Activated CD4-positive, alpha-beta T cell treated with anti-CD3 and anti-CD28 coated beads for 36 hours (primary cell): ENCODE measurements at regions not wholly inside any gene's neighbourhood (a gene's known extent, or its start where the extent isn't known, plus 50 kb on each side); places are given as distances from the start of the nearest gene placed in this dataset.
"Not testable (repeated sequence)": the region's sequence is repeated elsewhere in the genome, so short reads cannot be mapped to it uniquely, and the experiment has no call there.

Experiments used
- ATAC-seq: fragments of 200-7000 bp; cut with Tn5 transposase; one replicate; pipeline ENCODE4 v1.10.0; 2021; ENCODE audit warnings: mild to moderate bottlenecking, moderate library complexity
- CTCF ChIA-PET: fragments of 350-600 bp; sonication (Branson Sonifier 250); formaldehyde crosslinking; loops from one replicate; lab custom pipeline; 2021; ENCODE audit warnings: antibody characterized with exemption; lab: Charles Lee
- POLR2A ChIA-PET: fragments of 350-600 bp; sonication (Branson Sonifier 250); formaldehyde crosslinking; loops from one replicate; lab custom pipeline; 2021; ENCODE audit warnings: antibody characterized with exemption, inconsistent platforms; lab: Charles Lee
- DNase-seq: peaks from one replicate; pipeline ENCODE4 v3.0.0-alpha.2; 2020
- H3K27ac Mint-ChIP-seq: one replicate; pipeline ENCODE4 v1.8.0; 2021; ENCODE audit warnings: mixed read lengths
- H3K27me3 Mint-ChIP-seq: one replicate; pipeline ENCODE4 v1.8.0; 2021; ENCODE audit warnings: mixed read lengths
- H3K36me3 Mint-ChIP-seq: one replicate; pipeline ENCODE4 v1.8.0; 2021; ENCODE audit warnings: low read depth, mixed read lengths
- H3K4me1 Mint-ChIP-seq: one replicate; pipeline ENCODE4 v1.8.0; 2021; ENCODE audit warnings: mixed read lengths
- H3K4me3 Mint-ChIP-seq: one replicate; pipeline ENCODE4 v1.8.0; 2021; ENCODE audit warnings: mild to moderate bottlenecking, moderate library complexity, mixed read lengths
- H3K9me3 Mint-ChIP-seq: one replicate; pipeline ENCODE4 v1.8.0; 2021; ENCODE audit warnings: low read depth, mixed read lengths
- intact Hi-C, 2 experiments: fragments of 100-400 bp; cut with DNase I in 1 of 2; cut with micrococcal nuclease in 1 of 2; formaldehyde crosslinking; loops; one replicate each; pipeline versions ENCODE4 v1.14.2 to v1.15.1; 2022 to 2024; cut with DNase I, micrococcal nuclease

DNA sequence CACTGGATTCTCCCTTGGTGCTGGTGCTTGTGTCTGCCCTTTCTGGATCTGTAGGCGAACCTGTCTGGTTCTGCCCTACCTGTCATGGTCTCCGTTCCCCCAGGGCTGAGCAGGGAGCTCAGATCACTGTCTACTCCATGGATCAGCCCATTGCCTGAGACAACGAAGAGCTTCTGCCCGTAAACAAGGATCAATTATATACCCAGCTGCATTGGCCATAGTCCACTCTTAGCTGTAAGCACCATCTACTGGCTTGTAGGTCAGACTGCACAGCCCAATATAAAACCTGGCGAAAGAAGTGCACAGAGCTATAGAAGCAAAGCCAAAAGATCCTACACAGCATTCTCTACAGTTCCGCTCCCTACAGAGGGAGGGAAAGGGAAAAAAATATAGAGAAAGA, 181.5 kb upstream of the RPS23 start:
- POLR2A ChIA-PET = no interaction called here
- Mint-ChIP-seq H3K9me3 (no peaks in the 10 kb centered on the region), H3K27me3 (peaks cover 3% of the 10 kb centered on the region), H3K4me1 (no peaks in the 10 kb centered on the region), H3K4me3 (no peak overlapping the region), H3K27ac (no peak overlapping the region), H3K36me3 (no peaks in the 10 kb centered on the region)
- no peak for ATAC-seq
- intact Hi-C loops = loop anchor here in 1 of 2 experiments (10.0 kb wide), 1 partner anchor 105 kb away; no protein-coding TSS in a partner anchor
- DNase-seq = no peak
- CTCF ChIA-PET = interaction anchor here (0.6 kb wide), 1 partner anchor 1190 kb away, joined by 3 read pairs; no protein-coding TSS in a partner anchor

DNA sequence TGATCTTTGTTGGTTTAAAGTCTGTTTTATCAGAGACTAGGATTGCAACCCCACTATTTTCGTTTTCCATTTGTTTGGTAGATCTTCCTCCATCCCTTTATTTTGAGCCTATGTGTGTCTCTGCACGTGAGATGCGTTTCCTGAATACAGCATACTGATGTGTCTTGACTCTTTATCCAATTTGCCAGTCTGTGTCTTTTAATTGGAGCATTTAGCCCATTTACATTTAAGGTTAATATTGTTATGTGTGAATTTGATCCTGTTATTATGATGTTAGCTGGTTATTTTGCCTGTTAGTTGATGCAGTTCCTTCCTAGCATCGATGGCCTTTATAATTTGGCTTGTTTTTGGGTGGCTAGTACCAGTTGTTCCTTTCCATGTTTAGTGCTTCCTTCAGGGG, 177.2 kb upstream of the RPS23 start:
- H3K27ac Mint-ChIP-seq, ATAC-seq, CTCF ChIA-PET, H3K4me1 Mint-ChIP-seq, DNase-seq, H3K9me3 Mint-ChIP-seq, POLR2A ChIA-PET, intact Hi-C loops, H3K36me3 Mint-ChIP-seq, H3K4me3 Mint-ChIP-seq, H3K27me3 Mint-ChIP-seq: not testable (repeated sequence)

DNA sequence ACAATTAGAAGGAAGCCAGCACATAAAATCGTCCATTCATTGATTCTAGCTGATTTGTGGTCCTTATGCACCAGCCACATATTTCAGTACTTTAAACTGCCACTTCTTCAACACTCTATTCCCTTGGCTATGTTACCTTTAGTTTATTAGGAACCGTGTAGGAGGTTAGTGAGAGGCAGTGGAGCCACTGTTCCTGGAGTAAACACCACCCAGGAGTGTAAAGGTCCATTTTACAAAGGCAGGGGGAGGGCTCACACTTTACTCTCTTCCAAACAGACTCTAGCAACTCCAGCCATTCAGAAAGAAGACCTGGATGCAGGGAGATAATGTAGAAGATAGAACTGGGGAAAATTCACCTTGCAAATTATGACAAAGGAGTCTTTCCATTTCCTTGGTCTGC, 170.2 kb upstream of the RPS23 start:
- no peak overlapping the region for H3K4me3 Mint-ChIP-seq
- intact Hi-C loops = no loop called here
- H3K4me1 Mint-ChIP-seq = no peaks in the 10 kb centered on the region
- no peak overlapping the region for H3K27ac Mint-ChIP-seq
- CTCF ChIA-PET = no interaction called here
- H3K36me3 Mint-ChIP-seq = no peaks in the 10 kb centered on the region
- ATAC-seq (no peak), DNase-seq (no peak)
- H3K9me3 Mint-ChIP-seq = no peaks in the 10 kb centered on the region
- no peaks in the 10 kb centered on the region for H3K27me3 Mint-ChIP-seq
- POLR2A ChIA-PET = no interaction called here

DNA sequence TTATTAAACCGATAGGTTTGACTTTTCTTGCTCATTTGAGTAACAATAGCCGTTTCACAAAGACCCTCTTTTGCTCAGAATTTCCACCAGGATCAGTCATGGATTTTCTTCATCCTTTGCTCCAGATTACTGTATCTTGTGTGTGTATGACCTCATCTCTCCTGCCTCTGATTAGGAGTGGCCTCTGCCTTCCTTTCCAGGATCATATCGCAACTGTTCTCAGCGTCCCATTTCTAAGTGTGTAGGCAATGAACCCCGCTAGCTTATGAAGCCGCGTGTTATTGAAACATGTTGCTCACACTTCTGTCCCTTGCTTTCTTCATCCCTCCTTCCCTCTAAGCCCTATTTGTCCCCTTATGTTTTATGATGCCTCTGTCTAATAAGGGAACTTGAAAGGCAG, 169.8 kb upstream of the RPS23 start:
- Mint-ChIP-seq H3K4me3 (no peak overlapping the region), H3K9me3 (no peaks in the 10 kb centered on the region), H3K27ac (no peak overlapping the region), H3K4me1 (no peaks in the 10 kb centered on the region), H3K27me3 (no peaks in the 10 kb centered on the region), H3K36me3 (no peaks in the 10 kb centered on the region)
- no peak for DNase-seq
- intact Hi-C loops = no loop called here
- CTCF ChIA-PET = interaction anchor here (0.6 kb wide), 1 partner anchor 1100 kb away, joined by 3 read pairs; no protein-coding TSS in a partner anchor
- ATAC-seq = no peak
- POLR2A ChIA-PET = no interaction called here

DNA sequence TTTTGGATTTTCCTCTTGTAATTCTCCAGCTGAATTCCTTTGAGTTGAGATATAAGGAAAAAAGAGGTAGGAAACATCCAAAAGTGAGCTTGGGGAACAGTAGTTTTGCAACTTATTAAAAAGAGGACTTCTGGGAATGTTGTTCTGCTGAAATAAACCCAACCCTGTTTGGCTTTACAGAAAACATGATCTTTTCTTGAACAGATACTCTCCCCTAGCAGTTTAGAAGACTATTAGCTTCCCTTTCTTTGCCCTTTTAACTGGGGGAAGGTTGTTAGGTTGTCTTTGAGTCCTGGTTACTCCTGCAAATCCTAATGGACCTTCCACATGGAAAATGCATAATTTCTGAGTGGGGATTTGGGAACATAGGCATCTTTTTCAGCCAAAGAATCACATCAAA, 168.7 kb upstream of the RPS23 start:
- H3K9me3 Mint-ChIP-seq = no peaks in the 10 kb centered on the region
- no peaks in the 10 kb centered on the region for H3K27me3 Mint-ChIP-seq
- H3K4me1 Mint-ChIP-seq = no peaks in the 10 kb centered on the region
- DNase-seq (no peak), ATAC-seq (no peak)
- H3K4me3 Mint-ChIP-seq = no peak overlapping the region
- intact Hi-C loops = no loop called here
- no peaks in the 10 kb centered on the region for H3K36me3 Mint-ChIP-seq
- POLR2A ChIA-PET = no interaction called here
- H3K27ac Mint-ChIP-seq = no peak overlapping the region
- CTCF ChIA-PET = interaction anchor here (0.6 kb wide), 1 partner anchor 30 kb away, joined by 4 read pairs; no protein-coding TSS in a partner anchor

- Mint-ChIP-seq H3K36me3 (no peaks in the 10 kb centered on the region), H3K27me3 (no peaks in the 10 kb centered on the region), H3K4me3 (no peak overlapping the region), H3K4me1 (no peaks in the 10 kb centered on the region), H3K27ac (no peak overlapping the region), H3K9me3 (no peaks in the 10 kb centered on the region)
- DNase-seq (no peak), ATAC-seq (no peak)
- ChIA-PET CTCF (interaction anchor here (0.5 kb wide), 1 partner anchor 53 kb away, joined by 3 read pairs; no protein-coding TSS in a partner anchor), POLR2A (interaction anchor here (0.6 kb wide), 1 partner anchor 477 kb away, joined by 4 read pairs; no protein-coding TSS in a partner anchor)
- intact Hi-C loops = no loop called here
Observed at GRCh38 chr5:82445726-82446335, 167.7 kb upstream of the RPS23 start.

GRCh38 chr5:82439750-82440445, 161.7 kb upstream of the RPS23 start:
- Mint-ChIP-seq H3K27me3 (no peaks in the 10 kb centered on the region), H3K27ac (no peak overlapping the region), H3K4me3 (no peak overlapping the region), H3K36me3 (no peaks in the 10 kb centered on the region), H3K4me1 (no peaks in the 10 kb centered on the region), H3K9me3 (no peaks in the 10 kb centered on the region)
- CTCF ChIA-PET = no interaction called here
- intact Hi-C loops = no loop called here
- no peak for ATAC-seq
- DNase-seq = no peak
- POLR2A ChIA-PET = no interaction called here

DNA sequence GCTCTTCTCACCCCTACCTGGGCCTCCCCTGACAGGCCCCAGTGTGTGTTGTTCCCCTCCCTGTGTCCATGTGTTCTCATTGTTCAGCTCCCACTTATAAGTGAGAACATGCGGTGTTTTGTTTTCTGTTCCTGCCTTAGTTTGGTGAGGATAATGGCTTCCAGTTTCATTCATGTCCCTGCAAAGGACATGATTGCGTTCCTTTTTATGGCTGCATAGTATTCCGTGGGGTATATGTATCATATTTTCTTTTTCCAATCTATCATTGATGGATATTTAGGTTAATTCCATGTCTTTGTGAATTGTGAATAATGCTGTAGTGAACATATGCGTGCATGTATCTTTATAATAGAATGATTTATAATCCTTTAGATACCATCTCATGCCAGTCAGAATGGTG, 159.4 kb upstream of the RPS23 start:
- ATAC-seq, H3K27ac Mint-ChIP-seq, H3K4me3 Mint-ChIP-seq, H3K36me3 Mint-ChIP-seq, H3K27me3 Mint-ChIP-seq, POLR2A ChIA-PET, CTCF ChIA-PET, DNase-seq, intact Hi-C loops, H3K9me3 Mint-ChIP-seq, H3K4me1 Mint-ChIP-seq: not testable (repeated sequence)

GRCh38 chr5:82436291-82436690, 158.1 kb upstream of the RPS23 start:
- POLR2A ChIA-PET = no interaction called here

GRCh38 chr5:82434696-82435660, 156.8 kb upstream of the RPS23 start:
- ATAC-seq, H3K27me3 Mint-ChIP-seq, intact Hi-C loops, DNase-seq, H3K27ac Mint-ChIP-seq, POLR2A ChIA-PET, CTCF ChIA-PET, H3K4me1 Mint-ChIP-seq, H3K36me3 Mint-ChIP-seq, H3K9me3 Mint-ChIP-seq: not testable (repeated sequence)
- H3K4me3 Mint-ChIP-seq = peak overlapping the region; percentile 50

More at GRCh38 chr5:82436291-82436690, 158.1 kb upstream of the RPS23 start:
- no peaks in the 10 kb centered on the region for H3K4me1 Mint-ChIP-seq
- ATAC-seq (no peak), DNase-seq (no peak)
- CTCF ChIA-PET = no interaction called here
- H3K36me3 Mint-ChIP-seq = no peaks in the 10 kb centered on the region
- H3K4me3 Mint-ChIP-seq = no peak overlapping the region
- H3K27ac Mint-ChIP-seq = no peak overlapping the region
- H3K9me3 Mint-ChIP-seq = no peaks in the 10 kb centered on the region
- intact Hi-C loops = no loop called here
- H3K27me3 Mint-ChIP-seq = no peaks in the 10 kb centered on the region

DNA sequence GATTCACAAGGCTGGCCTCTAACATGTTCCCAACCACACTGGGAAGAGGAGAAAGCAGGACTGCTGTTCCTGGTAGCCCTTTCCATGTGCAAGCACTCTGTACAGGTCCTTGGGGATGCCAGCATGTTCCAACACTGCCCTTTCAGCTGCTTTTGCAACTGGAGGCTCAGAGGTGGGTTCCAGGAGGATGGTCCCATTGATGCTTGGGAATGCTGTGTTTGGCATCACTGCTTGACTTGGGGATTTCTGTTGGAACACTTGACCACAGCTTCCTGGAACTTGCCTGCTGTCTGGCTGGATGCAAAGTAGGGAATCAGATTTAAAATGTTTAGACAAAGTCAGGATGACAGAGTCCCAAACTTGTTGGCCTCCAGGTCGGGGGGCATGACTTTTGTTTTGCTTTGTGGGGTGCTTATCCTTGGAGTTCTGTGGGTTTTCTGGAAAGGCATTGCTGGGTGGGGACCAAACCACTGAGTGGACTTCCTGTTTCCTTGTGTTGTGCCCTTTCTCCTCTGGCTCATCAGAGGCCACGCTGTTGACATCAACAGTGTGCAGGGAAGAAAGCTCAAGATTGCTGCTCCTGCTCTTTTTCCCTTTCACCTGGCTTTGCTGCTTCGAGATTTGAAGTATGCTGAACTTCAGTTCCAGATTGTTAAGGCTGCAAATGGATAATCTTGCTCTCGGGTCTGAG, 148.5 kb upstream of the RPS23 start:
- no peak overlapping the region for H3K27ac Mint-ChIP-seq
- no peaks in the 10 kb centered on the region for H3K36me3 Mint-ChIP-seq
- no peaks in the 10 kb centered on the region for H3K9me3 Mint-ChIP-seq
- H3K4me1 Mint-ChIP-seq = no peaks in the 10 kb centered on the region
- no peaks in the 10 kb centered on the region for H3K27me3 Mint-ChIP-seq
- no peak overlapping the region for H3K4me3 Mint-ChIP-seq
- intact Hi-C loops = no loop called here
- POLR2A ChIA-PET = no interaction called here
- CTCF ChIA-PET = interaction anchor here (0.8 kb wide), 1 partner anchor 70 kb away, joined by 3 read pairs; no protein-coding TSS in a partner anchor
- ATAC-seq (no peak), DNase-seq (no peak)
